ENCODE measurements at regions not wholly inside any gene's neighbourhood (a gene's known extent, or its start where the extent isn't known, plus 50 kb on each side); places are given as distances from the start of the nearest gene placed in this dataset.
"Not testable (repeated sequence)": the region's sequence is repeated elsewhere in the genome, so short reads cannot be mapped to it uniquely, and the experiment has no call there.

- in situ Hi-C loops (cut with MboI; ENCODE audit: low pct_unique_long_range_greater_than_20kb, low sequenced_read_pairs); DNase-seq: not testable (repeated sequence)
Measured at GRCh38 chr21:6157515-6157914, 4363.9 kb upstream of the TPTE start.

GRCh38 chr21:6158171-6158570 is 4363.2 kb upstream of the TPTE start:
- DNase-seq; in situ Hi-C loops (cut with MboI; ENCODE audit: low pct_unique_long_range_greater_than_20kb, low sequenced_read_pairs): not testable (repeated sequence)

Measured in KBM-7 (cell line).